Gastrocnemius medialis (tissue), 4 donors: ENCODE measurements at regions not wholly inside any gene's neighbourhood (a gene's known extent, or its start where the extent isn't known, plus 50 kb on each side); places are given as distances from the start of the nearest gene placed in this dataset.
A peak's percentile ranks its signal among the peaks of the same experiment; 100 is the strongest.

Experiments
- ATAC-seq, 2 donors: fragments of 150-250 bp; one replicate each; pipeline ENCODE4 v1.9.1; 2016
- DNase-seq, 2 donors: peaks; one replicate each; pipeline ENCODE4 v3.0.0-alpha.2; 2019
- H3K27ac ChIP-seq, 4 donors: fragments of 200-600 bp; sonication (generic); 1 replicate in 1 of 4; 2 replicates in 3 of 4; pipeline ENCODE4 v1.5.1; 2016 to 2018; ENCODE audit warnings: mild to moderate bottlenecking in 2 of 4, moderate library complexity in 1 of 4
- H3K27me3 ChIP-seq, 3 donors: fragments of 200-600 bp; sonication (generic) in 2 of 3; 1 replicate in 1 of 3; 2 replicates in 2 of 3; pipeline versions ENCODE4 v1.5.1 to v1.6.0; 2016 to 2019; ENCODE audit warnings: mild to moderate bottlenecking in 1 of 3, moderate library complexity in 1 of 3
- H3K36me3 ChIP-seq, 2 donors: fragments of 200-600 bp; sonication (generic) in 1 of 2; one replicate each; pipeline ENCODE4 v1.5.1; 2017 to 2018
- H3K4me1 ChIP-seq, 2 donors: fragments of 200-600 bp; sonication (generic) in 1 of 2; one replicate each; pipeline ENCODE4 v1.5.1; 2016 to 2017; ENCODE audit warnings: mild to moderate bottlenecking in 2 of 2
- H3K4me3 ChIP-seq, 4 donors: fragments of 200-600 bp; sonication (generic) in 3 of 4; 1 replicate in 1 of 4; 2 replicates in 3 of 4; pipeline ENCODE4 v1.5.1; 2016 to 2019; ENCODE audit warnings: mild to moderate bottlenecking in 2 of 4
- H3K9me3 ChIP-seq, 3 donors: fragments of 200-600 bp; sonication (generic) in 2 of 3; 1 replicate in 1 of 3; 2 replicates in 2 of 3; pipeline ENCODE4 v1.5.1; 2016 to 2019
- POLR2A ChIP-seq, 2 donors: fragments of 450-650 bp; IDR thresholded peaks; one replicate each; pipeline ENCODE4 v1.6.1; 2017; ENCODE audit warnings: antibody characterized with exemption in 2 of 2, mild to moderate bottlenecking in 2 of 2, moderate library complexity in 2 of 2
- in situ Hi-C, 4 donors: fragments of 200-750 bp; cut with MboI; loops; one replicate each; pipeline versions ENCODE4 v1.15.0 to v1.8.0; 2017; ENCODE audit warnings: low sequenced_read_pairs in 4 of 4
- intact Hi-C: fragments of 100-400 bp; cut with DNase I; formaldehyde crosslinking; loops from one replicate; pipeline ENCODE4 v1.15.1; 2023; ENCODE audit warnings: low total_unique reads
- TF ChIP-seq, protein P1 (sequence below), 5 experiments: fragments of 450-650 bp in 3 of 5; fragments of 200-600 bp in 2 of 5; sonication (generic) in 2 of 5; IDR thresholded peaks in 4 of 5; conservative IDR thresholded peaks in 1 of 5; 1 replicate in 4 of 5; 2 replicates in 1 of 5; pipeline ENCODE4 v1.5.1; 2016 to 2019; ENCODE audit warnings: antibody characterized with exemption in 5 of 5, mild to moderate bottlenecking in 3 of 5, moderate library complexity in 3 of 5

DNA sequence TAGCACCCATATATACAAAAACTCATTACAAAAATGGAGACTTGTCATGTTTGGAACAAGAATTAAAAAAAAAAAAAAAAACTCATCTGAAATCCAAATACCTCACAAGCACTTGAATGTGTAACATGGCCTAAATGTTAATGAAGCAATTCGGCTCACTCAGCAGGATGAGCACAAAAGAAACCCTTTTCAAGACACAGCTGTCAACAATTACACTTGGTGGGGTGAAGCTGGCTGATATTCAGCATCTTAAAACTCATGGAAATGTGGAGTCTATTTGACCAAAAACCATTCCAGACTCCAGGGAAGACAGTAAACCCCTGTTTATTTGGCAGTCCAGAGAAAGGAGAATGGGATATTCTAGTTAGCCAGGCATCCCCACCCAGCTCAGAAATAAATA lies 205.4 kb upstream of the TSC22D2 start:
- no peaks in the 10 kb centered on the region for H3K9me3 ChIP-seq
- no peak overlapping the region for H3K4me3 ChIP-seq
- intact Hi-C loops: no loop called here
- no peak overlapping the region for H3K27ac ChIP-seq
- H3K27me3 ChIP-seq: no peaks in the 10 kb centered on the region
- DNase-seq (no peak), ATAC-seq (no peak)
- no peak for TF ChIP-seq POLR2A (IDR thresholded peaks at IDR 0.05)
- TF ChIP-seq, protein P1, sequence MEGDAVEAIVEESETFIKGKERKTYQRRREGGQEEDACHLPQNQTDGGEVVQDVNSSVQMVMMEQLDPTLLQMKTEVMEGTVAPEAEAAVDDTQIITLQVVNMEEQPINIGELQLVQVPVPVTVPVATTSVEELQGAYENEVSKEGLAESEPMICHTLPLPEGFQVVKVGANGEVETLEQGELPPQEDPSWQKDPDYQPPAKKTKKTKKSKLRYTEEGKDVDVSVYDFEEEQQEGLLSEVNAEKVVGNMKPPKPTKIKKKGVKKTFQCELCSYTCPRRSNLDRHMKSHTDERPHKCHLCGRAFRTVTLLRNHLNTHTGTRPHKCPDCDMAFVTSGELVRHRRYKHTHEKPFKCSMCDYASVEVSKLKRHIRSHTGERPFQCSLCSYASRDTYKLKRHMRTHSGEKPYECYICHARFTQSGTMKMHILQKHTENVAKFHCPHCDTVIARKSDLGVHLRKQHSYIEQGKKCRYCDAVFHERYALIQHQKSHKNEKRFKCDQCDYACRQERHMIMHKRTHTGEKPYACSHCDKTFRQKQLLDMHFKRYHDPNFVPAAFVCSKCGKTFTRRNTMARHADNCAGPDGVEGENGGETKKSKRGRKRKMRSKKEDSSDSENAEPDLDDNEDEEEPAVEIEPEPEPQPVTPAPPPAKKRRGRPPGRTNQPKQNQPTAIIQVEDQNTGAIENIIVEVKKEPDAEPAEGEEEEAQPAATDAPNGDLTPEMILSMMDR (IDR thresholded peaks at IDR 0.05 in 4 of 5, conservative IDR thresholded peaks at IDR 0.05 in 1 of 5): no peak
- H3K4me1 ChIP-seq: no peaks in the 10 kb centered on the region
- in situ Hi-C loops: no loop called here
- H3K36me3 ChIP-seq: no peaks in the 10 kb centered on the region

DNA sequence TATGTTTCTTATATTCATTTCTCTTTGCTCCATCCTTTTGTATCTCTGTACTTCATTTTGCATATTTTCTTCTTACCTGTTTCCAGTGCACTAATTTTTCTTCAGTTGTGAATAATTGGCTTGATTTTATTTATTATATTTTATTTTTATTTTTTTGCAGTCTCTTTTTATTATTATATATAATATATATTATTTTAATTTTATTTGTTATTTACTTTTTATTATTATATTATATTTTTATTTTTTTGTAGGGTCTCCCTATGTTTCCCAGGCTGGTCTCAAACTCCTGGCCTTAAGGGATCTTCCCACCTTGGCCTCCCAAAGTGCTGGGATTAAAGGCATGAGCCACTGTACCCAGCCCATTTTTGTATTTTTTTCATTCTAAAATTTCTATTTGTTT lies 213.1 kb upstream of the TSC22D2 start:
- DNase-seq (no peak), ATAC-seq (no peak)
- intact Hi-C loops (no loop called here), in situ Hi-C loops (no loop called here)
- Histone ChIP-seq H3K36me3 (no peaks in the 10 kb centered on the region), H3K4me1 (no peaks in the 10 kb centered on the region), H3K27me3 (no peaks in the 10 kb centered on the region), H3K27ac (no peak overlapping the region), H3K4me3 (no peak overlapping the region), H3K9me3 (no peaks in the 10 kb centered on the region)
- TF ChIP-seq POLR2A (IDR thresholded peaks at IDR 0.05): no peak
- TF ChIP-seq, protein P1 (IDR thresholded peaks at IDR 0.05 in 4 of 5, conservative IDR thresholded peaks at IDR 0.05 in 1 of 5): no peak

DNA sequence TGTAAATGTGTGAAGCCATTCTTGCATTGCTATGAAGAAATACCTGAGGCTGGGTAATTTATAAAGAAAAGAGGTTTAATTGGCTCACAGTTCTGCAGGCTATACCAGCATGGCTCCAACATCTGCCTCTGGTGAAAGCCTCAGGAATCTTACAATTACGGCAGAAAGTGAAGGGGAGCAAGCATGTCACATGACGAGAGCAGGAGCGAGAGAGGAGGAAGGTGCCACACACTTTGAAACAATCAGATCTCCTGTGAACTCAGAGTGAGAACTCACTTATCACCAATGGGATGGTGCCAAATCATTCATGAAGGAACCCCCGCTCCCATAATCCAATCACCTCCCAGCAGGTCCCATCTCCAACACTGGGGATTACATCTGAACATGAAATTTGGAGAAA lies 213.6 kb upstream of the TSC22D2 start:
- Histone ChIP-seq H3K36me3 (no peaks in the 10 kb centered on the region), H3K4me3 (no peak overlapping the region), H3K27ac (no peak overlapping the region), H3K4me1 (no peaks in the 10 kb centered on the region), H3K9me3 (peaks cover 0 to 3% (median 0%) of the 10 kb centered on the region in 3 donors), H3K27me3 (no peaks in the 10 kb centered on the region)
- DNase-seq (no peak), ATAC-seq (no peak)
- intact Hi-C loops (no loop called here), in situ Hi-C loops (no loop called here)
- TF ChIP-seq, protein P1 (IDR thresholded peaks at IDR 0.05 in 4 of 5, conservative IDR thresholded peaks at IDR 0.05 in 1 of 5): no peak
- no peak for TF ChIP-seq POLR2A (IDR thresholded peaks at IDR 0.05)

DNA sequence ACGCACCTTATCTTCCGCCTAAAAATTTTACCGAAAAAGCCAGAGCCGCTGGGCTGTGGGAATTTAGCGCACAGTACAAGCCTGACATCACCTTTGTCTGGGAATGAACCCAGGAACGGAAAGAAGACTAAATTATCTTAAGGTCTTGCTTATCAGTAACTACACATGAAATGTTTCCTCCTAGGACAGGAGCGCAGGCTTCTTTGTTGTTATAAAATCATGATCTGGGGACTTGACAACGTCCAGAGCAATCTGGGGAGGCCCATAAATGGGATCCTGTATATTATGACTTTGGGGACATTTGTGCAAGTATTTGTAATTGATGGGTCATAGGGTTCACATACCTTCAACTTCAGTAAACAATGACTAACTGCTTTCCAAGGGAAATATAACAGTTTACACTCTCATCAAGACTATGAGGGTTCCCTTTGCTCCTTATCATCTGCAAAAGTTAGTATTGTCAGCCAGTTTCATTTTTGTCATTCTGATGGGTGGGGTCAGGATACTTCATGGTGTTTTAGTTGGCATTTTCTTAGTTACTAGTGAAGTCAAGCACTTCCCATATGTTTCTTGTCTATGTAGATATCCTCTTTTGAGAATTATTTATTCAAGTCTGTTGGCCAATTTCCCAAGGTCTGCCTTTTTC lies 213.9 kb upstream of the PFN2 start:
- in situ Hi-C loops: loop anchor here (5.0 to 10.0 kb wide), 3 partner anchors 210 to 217 kb away; partner anchors contain the start of gene PFN2 (in 2 of the 4)

More for the DNA sequence above, 213.9 kb upstream of the PFN2 start:
- ATAC-seq (peak; percentile 14 to 16), DNase-seq (no peak)
- H3K27me3 ChIP-seq: no peaks in the 10 kb centered on the region
- H3K9me3 ChIP-seq: peaks cover 0 to 6% (median 3%) of the 10 kb centered on the region in 3 donors
- peak overlapping the region; percentile 71 to 77 (median 74) for H3K27ac ChIP-seq
- H3K4me3 ChIP-seq: peak overlapping the region in 3 of 4 donors; percentile 37 to 46 (median 40)
- peaks cover 5 to 9% of the 10 kb centered on the region in 2 donors for H3K4me1 ChIP-seq
- no peaks in the 10 kb centered on the region for H3K36me3 ChIP-seq
- intact Hi-C loops: loop anchor here (1.0 to 5.0 kb wide), 3 partner anchors 147 to 248 kb away; no protein-coding TSS in a partner anchor
- TF ChIP-seq, protein P1 (IDR thresholded peaks at IDR 0.05 in 4 of 5, conservative IDR thresholded peaks at IDR 0.05 in 1 of 5): no peak
- no peak for TF ChIP-seq POLR2A (IDR thresholded peaks at IDR 0.05)
